Stromal cell of bone marrow (primary cell): ENCODE measurements at regions not wholly inside any gene's neighbourhood (a gene's known extent, or its start where the extent isn't known, plus 50 kb on each side); places are given as distances from the start of the nearest gene placed in this dataset.
A peak's percentile ranks its signal among the peaks of the same experiment; 100 is the strongest.
"Not testable (repeated sequence)": the region's sequence is repeated elsewhere in the genome, so short reads cannot be mapped to it uniquely, and the experiment has no call there.

ENCODE experiments used
- DNase-seq: peaks from one replicate; pipeline ENCODE4 v3.0.0-alpha.2; 2012; ENCODE audit warnings: low read depth

GRCh38 chr15:47124430-47125102 is 592.7 kb upstream of the SEMA6D start:
- DNase-seq = no peak

GRCh38 chr15:47129033-47129432 is 588.3 kb upstream of the SEMA6D start:
- no peak for DNase-seq

- DNase-seq = not testable (repeated sequence)
Observed at GRCh38 chr15:47131450-47131849, 585.9 kb upstream of the SEMA6D start.

- no peak for DNase-seq
Observed at GRCh38 chr15:47135267-47135666, 582.0 kb upstream of the SEMA6D start.

GRCh38 chr15:47136236-47136635 is 581.1 kb upstream of the SEMA6D start:
- DNase-seq = no peak

GRCh38 chr15:47139965-47140364 is 577.3 kb upstream of the SEMA6D start:
- peak; percentile 26 for DNase-seq

- DNase-seq = no peak
Observed at GRCh38 chr15:47157827-47158226, 559.5 kb upstream of the SEMA6D start.

- no peak for DNase-seq
Observed at GRCh38 chr15:47158573-47158972, 558.7 kb upstream of the SEMA6D start.

GRCh38 chr15:47177177-47177576 is 540.1 kb upstream of the SEMA6D start:
- no peak for DNase-seq

- DNase-seq = no peak
Observed at GRCh38 chr15:47179988-47180387, 537.3 kb upstream of the SEMA6D start.

- no peak for DNase-seq
Observed at GRCh38 chr15:47182818-47183217, 534.5 kb upstream of the SEMA6D start.

GRCh38 chr15:47184003-47184907 is 533.0 kb upstream of the SEMA6D start:
- DNase-seq = no peak

GRCh38 chr15:47184908-47185801 is 532.1 kb upstream of the SEMA6D start:
- DNase-seq = no peak

- DNase-seq = no peak
Observed at GRCh38 chr15:47186075-47186474, 531.2 kb upstream of the SEMA6D start.

- no peak for DNase-seq
Observed at GRCh38 chr15:47188758-47189507, 528.4 kb upstream of the SEMA6D start.

GRCh38 chr15:47194718-47195117 is 522.6 kb upstream of the SEMA6D start:
- DNase-seq = peak; percentile 26

GRCh38 chr15:47196048-47196447 is 521.3 kb upstream of the SEMA6D start:
- DNase-seq = peak; percentile 77

- no peak for DNase-seq
Observed at GRCh38 chr15:47203993-47204392, 513.3 kb upstream of the SEMA6D start.

GRCh38 chr15:47206358-47206978 is 510.8 kb upstream of the SEMA6D start:
- no peak for DNase-seq

- DNase-seq = no peak
Observed at GRCh38 chr15:47209591-47209990, 507.7 kb upstream of the SEMA6D start.
